ENCODE measurements at regions not wholly inside any gene's neighbourhood (a gene's known extent, or its start where the extent isn't known, plus 50 kb on each side); places are given as distances from the start of the nearest gene placed in this dataset.
"Not testable (repeated sequence)": the region's sequence is repeated elsewhere in the genome, so short reads cannot be mapped to it uniquely, and the experiment has no call there.

GRCh38 chr22:22318723-22319465 lies 74.3 kb downstream of the VPREB1 start:
- TF ChIP-seq CTCF (IDR thresholded peaks at IDR 0.05) (no peak), POLR2A (IDR thresholded peaks at IDR 0.05) (no peak)
- no peak for DNase-seq
- Histone ChIP-seq H3K27me3 (no peaks in the 10 kb centered on the region), H3K27ac (no peak overlapping the region), H3K36me3 (no peaks in the 10 kb centered on the region), H3K4me3 (no peak overlapping the region), H3K9me3 (no peaks in the 10 kb centered on the region), H3K4me1 (no peaks in the 10 kb centered on the region)
- intact Hi-C loops (cut with DNase I; ENCODE audit: low total_unique reads): no loop called here

GRCh38 chr22:22321743-22322611 lies 77.4 kb downstream of the VPREB1 start:
- intact Hi-C loops (cut with DNase I; ENCODE audit: low total_unique reads); H3K27ac ChIP-seq; H3K27me3 ChIP-seq; H3K4me1 ChIP-seq; H3K9me3 ChIP-seq; H3K36me3 ChIP-seq; H3K4me3 ChIP-seq: not testable (repeated sequence)
- peak in 1 of 2 donors; percentile 37 for DNase-seq
- peak; percentile 42 to 68 (median 52) for TF ChIP-seq CTCF (IDR thresholded peaks at IDR 0.05)

GRCh38 chr22:22322792-22323191 lies 78.2 kb downstream of the VPREB1 start:
- no peak overlapping the region for H3K27ac ChIP-seq
- H3K27me3 ChIP-seq: no peaks in the 10 kb centered on the region
- no peaks in the 10 kb centered on the region for H3K9me3 ChIP-seq
- no peaks in the 10 kb centered on the region for H3K36me3 ChIP-seq
- DNase-seq: no peak
- intact Hi-C loops (cut with DNase I; ENCODE audit: low total_unique reads): no loop called here
- H3K4me1 ChIP-seq: no peaks in the 10 kb centered on the region
- TF ChIP-seq CTCF (IDR thresholded peaks at IDR 0.05) (no peak), POLR2A (IDR thresholded peaks at IDR 0.05) (no peak)
- no peak overlapping the region for H3K4me3 ChIP-seq

GRCh38 chr22:22327723-22328122 lies 83.1 kb downstream of the VPREB1 start:
- no peak overlapping the region for H3K27ac ChIP-seq
- no peaks in the 10 kb centered on the region for H3K9me3 ChIP-seq
- H3K4me1 ChIP-seq: no peaks in the 10 kb centered on the region
- TF ChIP-seq POLR2A (IDR thresholded peaks at IDR 0.05) (no peak), CTCF (IDR thresholded peaks at IDR 0.05) (no peak)
- no peak for DNase-seq
- H3K4me3 ChIP-seq: no peak overlapping the region
- peaks cover 0 to 5% of the 10 kb centered on the region in 2 donors for H3K27me3 ChIP-seq
- intact Hi-C loops (cut with DNase I; ENCODE audit: low total_unique reads): no loop called here
- H3K36me3 ChIP-seq: no peaks in the 10 kb centered on the region

- DNase-seq: no peak
- intact Hi-C loops (cut with DNase I; ENCODE audit: low total_unique reads): no loop called here
- Histone ChIP-seq H3K27me3 (peaks cover 0 to 5% of the 10 kb centered on the region in 2 donors), H3K9me3 (no peaks in the 10 kb centered on the region), H3K36me3 (no peaks in the 10 kb centered on the region), H3K4me1 (no peaks in the 10 kb centered on the region), H3K27ac (no peak overlapping the region), H3K4me3 (no peak overlapping the region)
- TF ChIP-seq CTCF (IDR thresholded peaks at IDR 0.05) (no peak), POLR2A (IDR thresholded peaks at IDR 0.05) (no peak)
These were observed 85.2 kb downstream of the VPREB1 start for GRCh38 chr22:22329792-22330191.

GRCh38 chr22:22335640-22336039 lies 91.1 kb downstream of the VPREB1 start:
- H3K27ac ChIP-seq; intact Hi-C loops (cut with DNase I; ENCODE audit: low total_unique reads); H3K9me3 ChIP-seq; H3K36me3 ChIP-seq; H3K27me3 ChIP-seq; H3K4me3 ChIP-seq; H3K4me1 ChIP-seq; DNase-seq: not testable (repeated sequence)

GRCh38 chr22:22336333-22336732 lies 91.7 kb downstream of the VPREB1 start:
- DNase-seq; intact Hi-C loops (cut with DNase I; ENCODE audit: low total_unique reads); H3K9me3 ChIP-seq; H3K27ac ChIP-seq; H3K36me3 ChIP-seq; H3K4me1 ChIP-seq; H3K4me3 ChIP-seq; H3K27me3 ChIP-seq: not testable (repeated sequence)

GRCh38 chr22:22338778-22339177 lies 94.2 kb downstream of the VPREB1 start:
- H3K4me1 ChIP-seq; H3K36me3 ChIP-seq; H3K4me3 ChIP-seq; intact Hi-C loops (cut with DNase I; ENCODE audit: low total_unique reads); H3K9me3 ChIP-seq; H3K27me3 ChIP-seq; H3K27ac ChIP-seq; DNase-seq: not testable (repeated sequence)

Data from uterus (tissue), 3 donors.